SJSA1 (cell line): ENCODE measurements at regions not wholly inside any gene's neighbourhood (a gene's known extent, or its start where the extent isn't known, plus 50 kb on each side); places are given as distances from the start of the nearest gene placed in this dataset.

Source experiments
- DNase-seq, 2 experiments: peaks; one replicate each; pipeline ENCODE4 v3.0.0-alpha.2; 2015 to 2020; ENCODE audit warnings: low spot score in 2 of 2, low read depth in 1 of 2
- H3K27ac ChIP-seq: fragments of 250-450 bp; sonication (Bioruptor Pico); 2 replicates; pipeline ENCODE4 v1.5.1; 2020; ENCODE audit warnings: mild to moderate bottlenecking, moderate library complexity
- H3K27me3 ChIP-seq: fragments of 250-450 bp; sonication (Bioruptor Pico); replicated peaks from 2 replicates; pipeline ENCODE4 v1.5.1; 2020; ENCODE audit warnings: mild to moderate bottlenecking, moderate library complexity
- H3K36me3 ChIP-seq: fragments of 250-450 bp; sonication (Bioruptor Pico); 2 replicates; pipeline ENCODE4 v1.5.1; 2020; ENCODE audit warnings: mild to moderate bottlenecking
- H3K4me1 ChIP-seq: fragments of 250-450 bp; sonication (Bioruptor Pico); replicated peaks from 2 replicates; pipeline ENCODE4 v1.6.1; 2021; ENCODE audit warnings: mild to moderate bottlenecking
- H3K4me3 ChIP-seq: fragments of 250-450 bp; sonication (Bioruptor Pico); 2 replicates; pipeline ENCODE4 v1.5.1; 2020; ENCODE audit warnings: mild to moderate bottlenecking
- H3K9me3 ChIP-seq: fragments of 250-450 bp; sonication (Bioruptor Pico); replicated peaks from 2 replicates; pipeline ENCODE4 v1.5.1; 2020; ENCODE audit warnings: mild to moderate bottlenecking

- Histone ChIP-seq H3K27ac (peak overlapping the region; percentile 39), H3K9me3 (no peaks in the 10 kb centered on the region), H3K36me3 (no peaks in the 10 kb centered on the region), H3K4me3 (no peak overlapping the region), H3K4me1 (peaks cover 40% of the 10 kb centered on the region), H3K27me3 (no peaks in the 10 kb centered on the region)
- no peak for DNase-seq
These were observed 84.5 kb upstream of the ITGA4 start for GRCh38 chr2:181372646-181373040.

DNA sequence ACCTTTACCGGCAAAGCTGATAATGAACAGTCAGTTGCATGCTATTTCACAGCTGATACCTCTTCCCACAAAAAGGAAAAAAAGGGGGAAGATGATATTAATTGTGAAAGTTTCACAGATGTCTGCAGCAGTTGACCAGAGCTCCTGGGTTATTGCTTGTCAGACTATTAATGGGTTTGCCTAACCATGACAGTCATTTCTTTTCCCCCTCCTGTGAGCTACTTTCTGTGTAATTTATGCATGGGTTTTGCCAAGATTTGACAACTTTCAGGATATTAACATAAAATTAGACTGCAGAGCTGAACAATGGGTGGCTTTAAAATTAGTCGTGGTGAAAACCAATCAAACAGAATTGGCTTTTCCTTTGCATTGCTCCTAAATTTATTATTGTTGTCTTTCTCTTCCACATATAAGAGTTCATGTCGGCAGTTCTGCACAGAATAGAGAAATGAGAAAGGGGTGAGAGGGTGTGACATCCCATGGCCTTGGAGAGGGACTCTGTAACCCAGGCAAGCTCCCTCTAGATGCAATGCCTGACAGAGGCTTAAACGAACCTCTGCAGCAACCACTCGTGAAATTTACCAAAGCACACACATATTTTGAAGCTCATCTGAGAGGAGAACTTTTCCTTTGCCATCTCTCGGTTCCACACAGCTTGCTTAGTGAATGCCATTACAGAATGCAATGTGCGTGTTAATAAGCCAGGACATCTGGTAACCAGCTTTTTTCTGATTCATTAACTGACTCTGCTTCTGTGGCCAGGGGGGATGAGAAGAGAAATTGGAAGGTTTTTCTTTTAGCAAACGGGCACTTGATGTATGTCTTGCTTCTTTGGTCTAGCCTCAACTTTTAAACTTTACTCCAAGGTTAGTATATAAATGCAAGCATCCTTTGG lies 82.2 kb upstream of the ITGA4 start:
- Histone ChIP-seq H3K27me3 (no peaks in the 10 kb centered on the region), H3K27ac (no peak overlapping the region), H3K4me1 (peaks cover 34% of the 10 kb centered on the region), H3K4me3 (no peak overlapping the region), H3K9me3 (no peaks in the 10 kb centered on the region), H3K36me3 (no peaks in the 10 kb centered on the region)
- no peak for DNase-seq

DNA sequence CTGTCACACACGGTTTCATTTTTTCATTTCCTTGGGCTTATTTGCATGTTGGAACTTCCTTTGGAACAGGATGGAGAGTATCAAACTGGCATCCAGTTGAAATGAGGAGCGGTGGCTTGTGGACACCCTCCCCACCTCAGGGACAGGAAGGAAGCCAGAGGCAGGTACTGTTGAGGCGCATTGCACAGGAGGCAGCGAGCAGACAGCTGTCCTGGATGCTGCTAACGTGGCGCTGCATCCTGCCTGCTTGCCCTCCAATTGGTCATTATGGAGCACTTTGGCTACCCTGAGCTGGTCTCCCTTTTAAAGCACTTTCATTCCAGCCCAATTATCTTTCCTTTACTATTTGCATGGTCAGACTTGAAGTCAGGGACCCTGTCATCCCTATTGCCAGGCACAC lies 80.7 kb upstream of the ITGA4 start:
- H3K9me3 ChIP-seq = no peaks in the 10 kb centered on the region

DNA sequence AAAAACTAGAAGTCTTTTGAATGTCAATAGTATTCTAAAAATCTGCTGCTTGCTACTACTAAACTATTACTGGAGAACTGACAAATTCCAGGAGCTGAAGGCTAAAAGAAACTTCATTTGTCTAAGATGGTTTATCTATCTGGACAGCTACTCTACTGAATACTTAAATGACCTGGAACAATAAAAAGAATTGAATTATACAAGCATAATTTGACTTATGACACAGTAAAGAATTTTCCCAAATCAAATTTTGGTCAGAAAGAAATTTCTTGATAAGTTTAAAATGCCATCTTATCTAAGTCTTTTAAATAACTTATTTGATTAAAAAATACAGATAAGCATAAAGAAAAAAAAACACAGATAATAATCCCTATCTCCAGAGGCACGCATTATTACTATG lies 80.2 kb upstream of the ITGA4 start:
- H3K36me3 ChIP-seq = no peaks in the 10 kb centered on the region
- H3K9me3 ChIP-seq = no peaks in the 10 kb centered on the region
- H3K27me3 ChIP-seq = no peaks in the 10 kb centered on the region
- DNase-seq = no peak
- no peak overlapping the region for H3K27ac ChIP-seq
- H3K4me1 ChIP-seq = peaks cover 22% of the 10 kb centered on the region
- no peak overlapping the region for H3K4me3 ChIP-seq

More for the DNA sequence above, 80.7 kb upstream of the ITGA4 start:
- Histone ChIP-seq H3K36me3 (no peaks in the 10 kb centered on the region), H3K27ac (no peak overlapping the region), H3K27me3 (no peaks in the 10 kb centered on the region), H3K4me3 (no peak overlapping the region), H3K4me1 (peaks cover 26% of the 10 kb centered on the region)
- DNase-seq = no peak

DNA sequence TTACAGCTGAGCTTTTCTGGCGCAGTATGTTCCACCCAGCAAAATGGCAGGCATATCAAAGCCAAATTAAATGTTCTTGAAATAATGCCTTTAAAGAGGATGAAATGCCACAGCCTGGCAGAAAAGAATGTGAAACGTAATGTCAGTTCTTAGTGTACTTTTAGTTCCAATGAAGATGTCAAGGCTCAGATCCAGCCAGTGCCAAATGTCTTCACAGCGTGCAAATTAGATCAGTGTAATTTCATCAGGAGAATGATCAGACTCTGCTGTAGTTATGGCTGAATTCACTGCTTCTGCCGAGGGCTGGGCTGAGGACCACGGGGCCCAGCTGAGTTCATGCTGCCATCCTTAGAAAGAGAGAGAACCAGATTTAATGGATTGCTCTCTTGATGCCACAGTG lies 78.7 kb upstream of the ITGA4 start:
- no peak for DNase-seq

DNA sequence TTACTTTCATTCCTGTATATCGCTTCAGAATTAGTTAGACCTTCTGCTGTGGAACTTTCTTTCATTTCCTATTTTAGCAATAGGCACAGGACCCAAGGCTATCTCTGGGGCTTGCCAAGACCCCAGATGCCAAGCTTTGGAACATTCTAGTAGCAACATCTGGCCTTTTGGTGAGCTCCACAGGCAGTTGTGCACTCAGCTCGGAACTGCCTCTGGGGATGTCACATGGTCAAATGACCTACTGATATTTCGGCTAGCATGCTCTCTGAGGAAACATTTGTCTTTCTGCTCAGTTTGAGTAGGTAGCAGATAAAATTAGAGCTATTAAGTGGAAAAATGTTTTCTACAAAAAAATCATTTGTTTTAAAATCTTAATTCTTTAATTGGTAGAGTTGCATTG lies 76.6 kb upstream of the ITGA4 start:
- H3K27ac ChIP-seq = no peak overlapping the region
- DNase-seq = no peak
- H3K4me3 ChIP-seq = no peak overlapping the region
- H3K36me3 ChIP-seq = no peaks in the 10 kb centered on the region
- H3K9me3 ChIP-seq = no peaks in the 10 kb centered on the region
- no peaks in the 10 kb centered on the region for H3K4me1 ChIP-seq
- no peaks in the 10 kb centered on the region for H3K27me3 ChIP-seq

More for the DNA sequence above, 78.7 kb upstream of the ITGA4 start:
- H3K27me3 ChIP-seq = no peaks in the 10 kb centered on the region
- H3K4me3 ChIP-seq = no peak overlapping the region
- no peaks in the 10 kb centered on the region for H3K36me3 ChIP-seq
- no peak overlapping the region for H3K27ac ChIP-seq
- H3K9me3 ChIP-seq = no peaks in the 10 kb centered on the region
- H3K4me1 ChIP-seq = peaks cover 7% of the 10 kb centered on the region

DNA sequence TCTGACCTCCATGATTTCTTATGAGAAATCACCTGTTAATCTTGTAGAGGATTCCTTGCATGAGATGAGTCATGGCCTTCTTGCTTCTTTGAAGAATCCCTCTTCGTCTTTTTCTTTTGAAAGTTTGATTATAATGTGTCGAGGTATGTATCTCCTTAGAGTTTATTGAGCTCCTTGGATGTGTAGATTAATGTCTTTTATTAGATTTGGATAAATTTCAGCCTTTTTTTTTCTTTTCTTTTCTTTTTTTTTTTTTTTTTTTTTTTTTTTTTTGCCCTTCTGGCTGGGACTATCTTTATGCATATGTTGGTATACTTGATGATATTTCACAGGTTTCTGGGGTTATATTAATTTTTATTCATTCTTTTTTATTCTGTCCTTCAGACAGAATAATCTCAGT lies 72.3 kb upstream of the ITGA4 start:
- DNase-seq = no peak
- H3K4me1 ChIP-seq = no peaks in the 10 kb centered on the region
- H3K4me3 ChIP-seq = no peak overlapping the region
- no peaks in the 10 kb centered on the region for H3K9me3 ChIP-seq
- no peaks in the 10 kb centered on the region for H3K36me3 ChIP-seq
- no peak overlapping the region for H3K27ac ChIP-seq
- no peaks in the 10 kb centered on the region for H3K27me3 ChIP-seq

DNA sequence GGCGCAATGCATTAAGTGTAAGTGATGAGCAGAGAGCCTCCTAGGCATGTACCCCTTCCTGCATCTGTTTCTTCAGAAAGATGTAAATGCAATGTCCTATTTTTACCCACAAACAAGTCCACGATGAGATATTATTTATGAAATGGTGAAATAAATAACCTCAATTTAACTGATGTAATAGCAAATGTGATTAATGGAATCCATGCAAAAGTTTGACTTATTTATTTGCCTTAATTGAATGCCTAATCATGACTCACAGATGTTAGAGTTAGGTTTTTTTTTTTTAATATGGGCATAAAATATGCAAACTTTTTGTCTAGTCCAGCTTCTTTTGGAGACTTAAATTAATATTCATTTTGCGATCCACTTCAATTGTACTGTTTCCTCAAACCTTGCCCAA lies 67.7 kb upstream of the ITGA4 start:
- no peak overlapping the region for H3K27ac ChIP-seq
- H3K27me3 ChIP-seq = no peaks in the 10 kb centered on the region
- no peak for DNase-seq
- peaks cover 7% of the 10 kb centered on the region for H3K4me1 ChIP-seq
- no peak overlapping the region for H3K4me3 ChIP-seq
- no peaks in the 10 kb centered on the region for H3K9me3 ChIP-seq
- H3K36me3 ChIP-seq = no peaks in the 10 kb centered on the region

- Histone ChIP-seq H3K27me3 (no peaks in the 10 kb centered on the region), H3K4me1 (peaks cover 36% of the 10 kb centered on the region), H3K27ac (peak overlapping the region; percentile 83), H3K36me3 (no peaks in the 10 kb centered on the region), H3K4me3 (no peak overlapping the region), H3K9me3 (no peaks in the 10 kb centered on the region)
- peak in 1 of 2 experiments; percentile 54 for DNase-seq
These were observed 63.7 kb upstream of the ITGA4 start for GRCh38 chr2:181393472-181393871.

DNA sequence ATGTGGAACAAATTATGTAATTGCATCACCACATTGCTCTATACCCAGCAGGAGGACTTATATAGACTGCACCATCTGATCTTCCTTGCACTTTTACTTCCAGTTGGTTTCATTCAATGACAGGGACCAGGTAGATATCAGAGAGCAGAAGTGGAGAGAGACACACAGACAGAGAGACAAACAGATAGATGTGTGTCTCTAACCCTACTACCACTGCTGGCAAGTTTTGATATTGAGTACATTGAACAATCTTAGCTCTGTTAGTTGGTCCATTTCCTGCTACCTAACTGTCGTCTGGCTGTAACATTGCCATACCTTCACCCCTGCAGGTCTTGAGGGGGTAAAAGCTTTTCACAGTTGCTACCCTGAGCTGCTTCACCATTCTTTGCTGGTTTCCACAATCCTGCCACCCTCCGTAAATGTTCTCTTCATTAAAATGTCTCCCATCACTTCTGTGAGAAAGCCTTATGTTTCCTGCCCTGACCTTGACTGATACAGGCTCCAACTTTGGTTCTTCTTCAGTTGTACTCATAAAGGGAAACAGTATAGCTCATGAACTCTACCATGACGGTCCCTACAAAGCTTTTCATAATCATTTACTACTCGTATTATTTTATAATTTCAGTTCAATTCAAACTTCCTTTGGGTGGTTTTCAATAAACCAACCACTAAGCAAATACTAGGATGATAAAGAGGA lies 62.3 kb upstream of the ITGA4 start:
- Histone ChIP-seq H3K27me3 (no peaks in the 10 kb centered on the region), H3K4me3 (no peak overlapping the region), H3K4me1 (peaks cover 36% of the 10 kb centered on the region), H3K9me3 (no peaks in the 10 kb centered on the region), H3K36me3 (no peaks in the 10 kb centered on the region), H3K27ac (no peak overlapping the region)
- DNase-seq = no peak

DNA sequence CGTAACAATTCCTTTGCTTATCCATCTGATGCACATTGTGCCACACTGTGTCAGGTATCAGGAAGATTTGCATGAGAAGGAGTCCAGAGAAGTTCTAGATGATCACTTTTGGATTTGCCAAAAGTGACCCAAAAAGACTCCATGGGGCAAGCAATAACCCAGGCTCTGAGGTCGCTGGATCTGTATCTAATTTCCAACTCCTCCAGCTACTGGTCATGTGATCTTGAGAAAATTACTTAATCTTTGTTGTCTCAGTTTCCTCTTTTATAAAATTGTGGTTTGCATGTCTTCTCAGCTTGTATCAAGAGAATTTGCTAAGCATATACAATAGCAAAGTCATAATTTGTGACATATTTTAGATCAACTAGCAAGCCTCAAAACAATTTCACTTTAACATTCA lies 61.3 kb upstream of the ITGA4 start:
- no peak for DNase-seq
- no peak overlapping the region for H3K27ac ChIP-seq

DNA sequence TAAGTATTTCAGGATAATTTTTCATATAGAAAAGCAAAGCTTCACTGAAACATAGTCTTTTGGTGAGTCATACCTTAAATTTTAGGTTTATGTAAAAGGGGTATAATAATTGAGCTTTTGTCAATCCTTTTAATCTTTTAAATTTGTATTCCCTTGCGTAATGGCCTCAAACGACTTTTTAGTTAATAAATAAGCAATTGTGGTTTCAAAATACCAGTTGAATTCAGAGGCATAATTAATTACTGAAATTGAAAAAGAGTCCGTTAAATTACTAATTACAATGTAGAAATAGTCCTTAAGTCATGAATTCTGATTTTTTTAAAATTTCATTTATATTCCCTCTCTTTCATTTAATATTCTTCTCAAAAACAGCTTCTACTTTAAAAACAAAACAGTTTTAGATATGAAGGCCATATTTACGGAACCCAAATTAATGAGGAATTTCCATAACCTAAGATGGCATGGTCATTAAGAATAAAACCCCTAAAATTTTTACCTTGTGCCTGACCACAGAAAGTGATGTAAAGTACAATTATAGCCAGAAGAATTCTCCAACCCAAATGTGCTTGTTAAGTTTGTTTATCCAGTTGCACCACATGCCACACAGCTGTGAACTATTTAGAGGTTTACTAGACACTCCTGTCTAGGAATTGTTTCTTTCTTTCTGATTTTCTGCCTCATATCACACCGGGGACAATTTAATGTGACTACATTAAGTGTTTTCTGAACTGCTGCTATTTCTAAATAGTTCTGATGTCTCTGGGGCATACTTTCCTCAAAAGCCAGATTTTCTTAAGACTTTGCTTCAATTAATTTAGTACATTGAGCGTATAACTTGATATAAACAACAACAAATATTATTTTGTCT lies 60.7 kb upstream of the ITGA4 start:
- H3K9me3 ChIP-seq = no peaks in the 10 kb centered on the region
- no peaks in the 10 kb centered on the region for H3K27me3 ChIP-seq
- H3K4me3 ChIP-seq = no peak overlapping the region
- peak in 1 of 2 experiments; percentile 32 for DNase-seq
- H3K36me3 ChIP-seq = no peaks in the 10 kb centered on the region
- no peak overlapping the region for H3K27ac ChIP-seq
- H3K4me1 ChIP-seq = peaks cover 36% of the 10 kb centered on the region

More for the DNA sequence above, 61.3 kb upstream of the ITGA4 start:
- no peaks in the 10 kb centered on the region for H3K27me3 ChIP-seq
- no peaks in the 10 kb centered on the region for H3K36me3 ChIP-seq
- H3K9me3 ChIP-seq = no peaks in the 10 kb centered on the region
- H3K4me1 ChIP-seq = peaks cover 36% of the 10 kb centered on the region
- H3K4me3 ChIP-seq = no peak overlapping the region

GRCh38 chr2:181397331-181397730 lies 59.9 kb upstream of the ITGA4 start:
- H3K27ac ChIP-seq = no peak overlapping the region

More at GRCh38 chr2:181397331-181397730, 59.9 kb upstream of the ITGA4 start:
- Histone ChIP-seq H3K9me3 (no peaks in the 10 kb centered on the region), H3K27me3 (no peaks in the 10 kb centered on the region), H3K4me1 (peaks cover 44% of the 10 kb centered on the region), H3K36me3 (no peaks in the 10 kb centered on the region), H3K4me3 (no peak overlapping the region)
- DNase-seq = no peak
